Thyroid gland (tissue), 4 donors: ENCODE measurements at regions not wholly inside any gene's neighbourhood (a gene's known extent, or its start where the extent isn't known, plus 50 kb on each side); places are given as distances from the start of the nearest gene placed in this dataset.

Experiments used
- DNase-seq, 2 donors: peaks; one replicate each; pipeline ENCODE4 v3.0.0-alpha.2; 2019
- H3K27ac ChIP-seq, 3 donors: fragments of 200-600 bp; sonication (generic); 1 replicate in 2 of 3; 2 replicates in 1 of 3; pipeline ENCODE4 v1.5.1; 2016 to 2019; ENCODE audit warnings: mild to moderate bottlenecking in 1 of 3, moderate library complexity in 1 of 3
- H3K27me3 ChIP-seq: fragments of 200-600 bp; sonication (generic); one replicate; pipeline ENCODE4 v1.5.1; 2019
- H3K36me3 ChIP-seq, 2 donors: fragments of 200-600 bp; sonication (generic); one replicate each; pipeline ENCODE4 v1.5.1; 2016 to 2019
- H3K4me1 ChIP-seq, 2 donors: fragments of 200-600 bp; sonication (generic); one replicate each; pipeline ENCODE4 v1.5.1; 2017 to 2019
- H3K4me3 ChIP-seq, 3 donors: fragments of 200-600 bp; sonication (generic); replicated peaks in 1 of 3; 1 replicate in 2 of 3; 2 replicates in 1 of 3; pipeline ENCODE4 v1.5.1; 2016; ENCODE audit warnings: mild to moderate bottlenecking in 1 of 3
- H3K9me3 ChIP-seq: fragments of 200-600 bp; sonication (generic); one replicate; pipeline ENCODE4 v1.5.1; 2017
- POLR2A ChIP-seq, 2 donors: fragments of 450-650 bp; IDR thresholded peaks; one replicate each; pipeline ENCODE4 v1.6.1; 2017; ENCODE audit warnings: antibody characterized with exemption in 2 of 2, mild to moderate bottlenecking in 2 of 2, moderate library complexity in 1 of 2
- WGBS, 2 donors: methylation state at CpG; one replicate each; pipeline ENCODE4 v1.1.5; 2017; 5-methylcytosine and 5-hydroxymethylcytosine counted together
- intact Hi-C: fragments of 100-400 bp; cut with DNase I; formaldehyde crosslinking; loops from one replicate; pipeline ENCODE4 v1.15.1; 2023
- TF ChIP-seq, protein P1 (sequence below), 6 experiments: fragments of 200-600 bp in 3 of 6; fragments of 450-650 bp in 3 of 6; sonication (generic) in 3 of 6; IDR thresholded peaks; one replicate each; pipeline ENCODE4 v1.5.1; 2016 to 2019; ENCODE audit warnings: antibody characterized with exemption in 6 of 6, mild to moderate bottlenecking in 2 of 6, inconsistent platforms in 1 of 6, moderate library complexity in 1 of 6

DNA sequence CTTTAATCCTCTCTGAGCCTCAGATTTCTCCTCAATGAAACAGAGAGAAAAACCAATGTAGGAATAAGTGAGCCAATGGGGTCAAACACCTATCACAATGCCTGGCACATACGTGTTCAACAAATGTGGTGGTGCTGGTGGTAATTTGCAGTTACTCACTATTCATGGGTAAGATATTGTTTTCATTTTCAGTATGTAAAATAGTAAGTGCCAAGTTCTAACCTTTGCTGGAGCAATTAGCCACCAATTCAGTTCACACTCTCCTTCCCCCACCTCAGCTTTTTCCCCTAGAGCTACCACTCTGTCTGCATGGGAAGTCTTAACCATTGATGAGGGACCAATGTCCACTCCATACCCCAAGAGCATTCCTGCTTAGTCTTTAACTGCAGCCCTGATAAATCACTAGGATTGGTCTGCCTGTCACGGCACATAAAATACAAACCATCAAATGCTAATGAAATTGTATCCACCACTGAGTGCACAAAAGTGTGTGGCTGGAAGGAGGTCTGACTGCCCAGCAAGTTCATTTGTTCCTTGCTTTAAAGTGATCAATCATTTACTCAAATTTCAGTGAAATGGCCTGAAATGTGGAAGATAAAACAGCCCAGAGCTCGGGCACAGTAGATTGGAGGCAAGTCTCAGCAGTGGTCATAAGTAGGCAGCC is 187.4 kb upstream of the API5 start:
- 70 to 81% methylated on average over 3 of the region's 3 CpGs for WGBS, 2 donors
- intact Hi-C loops = no loop called here
- H3K4me1 ChIP-seq = no peaks in the 10 kb centered on the region
- H3K27me3 ChIP-seq = no peaks in the 10 kb centered on the region
- no peaks in the 10 kb centered on the region for H3K36me3 ChIP-seq
- H3K9me3 ChIP-seq = no peaks in the 10 kb centered on the region
- TF ChIP-seq POLR2A (IDR thresholded peaks at IDR 0.05) = no peak
- TF ChIP-seq, protein P1, sequence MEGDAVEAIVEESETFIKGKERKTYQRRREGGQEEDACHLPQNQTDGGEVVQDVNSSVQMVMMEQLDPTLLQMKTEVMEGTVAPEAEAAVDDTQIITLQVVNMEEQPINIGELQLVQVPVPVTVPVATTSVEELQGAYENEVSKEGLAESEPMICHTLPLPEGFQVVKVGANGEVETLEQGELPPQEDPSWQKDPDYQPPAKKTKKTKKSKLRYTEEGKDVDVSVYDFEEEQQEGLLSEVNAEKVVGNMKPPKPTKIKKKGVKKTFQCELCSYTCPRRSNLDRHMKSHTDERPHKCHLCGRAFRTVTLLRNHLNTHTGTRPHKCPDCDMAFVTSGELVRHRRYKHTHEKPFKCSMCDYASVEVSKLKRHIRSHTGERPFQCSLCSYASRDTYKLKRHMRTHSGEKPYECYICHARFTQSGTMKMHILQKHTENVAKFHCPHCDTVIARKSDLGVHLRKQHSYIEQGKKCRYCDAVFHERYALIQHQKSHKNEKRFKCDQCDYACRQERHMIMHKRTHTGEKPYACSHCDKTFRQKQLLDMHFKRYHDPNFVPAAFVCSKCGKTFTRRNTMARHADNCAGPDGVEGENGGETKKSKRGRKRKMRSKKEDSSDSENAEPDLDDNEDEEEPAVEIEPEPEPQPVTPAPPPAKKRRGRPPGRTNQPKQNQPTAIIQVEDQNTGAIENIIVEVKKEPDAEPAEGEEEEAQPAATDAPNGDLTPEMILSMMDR (IDR thresholded peaks at IDR 0.05) = no peak
- H3K27ac ChIP-seq = no peak overlapping the region
- H3K4me3 ChIP-seq = no peak overlapping the region
- DNase-seq = no peak

DNA sequence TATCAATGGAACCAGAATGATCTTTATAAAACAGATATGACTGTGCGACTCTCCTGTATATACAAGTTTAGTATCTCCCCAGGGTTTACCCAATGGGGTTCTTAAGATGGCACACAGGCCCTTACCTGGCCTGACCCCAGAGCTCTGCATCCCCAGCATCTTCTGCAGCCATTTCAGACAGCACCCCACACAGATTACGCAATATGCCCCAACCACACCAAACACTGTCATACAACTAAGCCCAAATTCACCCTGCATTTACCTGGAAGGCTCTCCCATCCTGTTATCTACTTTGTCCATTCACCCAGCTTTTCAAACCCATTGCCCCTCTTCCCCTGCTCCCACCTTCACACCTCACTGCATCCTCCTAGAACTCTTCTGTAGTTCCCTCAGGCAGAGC is 182.5 kb upstream of the API5 start:
- Histone ChIP-seq H3K27me3 (no peaks in the 10 kb centered on the region), H3K36me3 (no peaks in the 10 kb centered on the region), H3K4me3 (no peak overlapping the region), H3K9me3 (no peaks in the 10 kb centered on the region), H3K27ac (no peak overlapping the region), H3K4me1 (no peaks in the 10 kb centered on the region)
- intact Hi-C loops = no loop called here
- 90 to 96% methylated on average over 2 of the region's 2 CpGs for WGBS, 2 donors
- TF ChIP-seq, protein P1 (IDR thresholded peaks at IDR 0.05) = no peak
- TF ChIP-seq POLR2A (IDR thresholded peaks at IDR 0.05) = no peak
- DNase-seq = no peak

DNA sequence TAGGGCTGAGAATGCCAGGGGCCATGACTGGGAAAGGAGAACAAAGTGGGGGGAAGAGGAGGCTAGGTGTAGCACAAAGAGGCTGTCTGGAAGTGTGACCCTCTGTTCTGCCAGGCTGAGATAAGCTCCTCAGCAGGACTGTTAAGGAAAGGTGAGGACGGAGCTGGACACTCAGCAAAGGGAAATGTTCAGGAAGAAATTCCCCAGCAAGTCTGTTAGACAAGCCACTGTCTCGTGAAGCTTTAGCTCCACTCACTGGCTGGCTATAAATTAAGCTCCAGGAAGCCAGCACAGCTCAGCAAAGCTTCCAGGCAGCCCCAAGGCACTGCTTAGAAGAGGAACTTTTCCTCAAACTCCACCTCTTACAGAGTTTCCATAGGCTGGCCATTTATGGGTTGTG is 181.2 kb upstream of the API5 start:
- no peak for TF ChIP-seq POLR2A (IDR thresholded peaks at IDR 0.05)
- TF ChIP-seq, protein P1 (IDR thresholded peaks at IDR 0.05) = no peak
- H3K36me3 ChIP-seq = no peaks in the 10 kb centered on the region
- H3K27me3 ChIP-seq = no peaks in the 10 kb centered on the region
- intact Hi-C loops = no loop called here
- WGBS, 2 donors = 4 to 7% methylated on average over 2 of the region's 2 CpGs
- H3K9me3 ChIP-seq = no peaks in the 10 kb centered on the region
- no peak overlapping the region for H3K27ac ChIP-seq
- no peaks in the 10 kb centered on the region for H3K4me1 ChIP-seq
- H3K4me3 ChIP-seq = no peak overlapping the region
- DNase-seq = no peak

DNA sequence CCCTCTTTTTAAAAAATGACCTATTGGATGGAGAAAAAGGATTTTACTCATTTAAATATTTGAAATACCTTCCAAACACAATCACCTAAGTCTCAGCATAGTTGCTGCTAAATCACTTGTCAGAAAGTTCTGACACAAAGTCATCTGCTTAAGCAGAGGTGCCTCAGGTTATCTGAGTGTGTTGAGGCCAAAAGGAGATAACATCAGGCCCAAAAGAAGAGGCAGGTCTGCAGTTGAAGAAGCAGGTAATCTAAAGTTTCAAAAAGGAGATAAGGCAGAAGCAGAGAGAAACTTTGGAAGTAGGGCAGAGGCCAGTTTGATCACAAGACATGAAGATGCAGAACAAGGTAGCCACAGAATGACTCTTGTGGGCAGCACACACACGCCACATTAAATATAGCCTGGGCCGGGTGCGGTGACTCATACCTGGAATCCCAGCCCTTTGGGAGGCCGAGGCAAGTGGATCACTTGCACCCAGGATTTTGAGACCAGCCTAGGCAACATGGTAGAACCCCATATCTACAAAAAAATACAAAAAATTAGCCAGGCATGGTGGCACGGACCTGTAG is 175.7 kb upstream of the API5 start:
- Histone ChIP-seq H3K9me3 (no peaks in the 10 kb centered on the region), H3K36me3 (no peaks in the 10 kb centered on the region), H3K4me1 (no peaks in the 10 kb centered on the region), H3K4me3 (no peak overlapping the region), H3K27ac (no peak overlapping the region), H3K27me3 (no peaks in the 10 kb centered on the region)
- DNase-seq = no peak
- intact Hi-C loops = no loop called here
- WGBS, 2 donors = 83 to 90% methylated on average over 5 of the region's 5 CpGs
- TF ChIP-seq POLR2A (IDR thresholded peaks at IDR 0.05) = no peak
- TF ChIP-seq, protein P1 (IDR thresholded peaks at IDR 0.05) = no peak

DNA sequence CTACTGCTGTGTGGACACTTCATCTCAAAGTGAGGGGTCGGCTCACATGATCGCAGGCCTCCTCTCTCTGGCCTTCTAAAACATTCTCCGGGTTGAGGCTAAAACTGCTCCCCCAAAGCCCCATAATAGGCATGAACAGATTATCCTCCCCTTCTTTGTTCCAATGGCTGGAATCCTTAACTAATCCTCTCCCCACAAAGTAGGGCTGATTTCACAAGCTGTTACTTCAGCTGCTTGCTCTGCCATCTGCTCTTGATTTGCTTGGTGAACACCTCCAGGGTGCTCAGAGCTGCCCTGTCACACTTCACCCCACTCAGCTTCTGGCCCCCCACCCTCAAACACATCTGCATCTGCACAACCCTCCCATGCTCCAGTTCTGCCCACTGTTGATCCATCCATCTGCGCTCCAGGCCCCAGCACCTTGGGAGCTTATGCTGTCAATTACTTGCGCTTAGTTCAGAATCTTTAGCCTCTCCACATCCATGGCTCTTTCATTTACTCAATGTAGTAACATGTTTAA is 173.1 kb upstream of the API5 start:
- H3K36me3 ChIP-seq = no peaks in the 10 kb centered on the region
- DNase-seq = no peak
- no peaks in the 10 kb centered on the region for H3K27me3 ChIP-seq
- H3K4me3 ChIP-seq = no peak overlapping the region
- intact Hi-C loops = no loop called here
- no peaks in the 10 kb centered on the region for H3K4me1 ChIP-seq
- TF ChIP-seq POLR2A (IDR thresholded peaks at IDR 0.05) = no peak
- TF ChIP-seq, protein P1 (IDR thresholded peaks at IDR 0.05) = no peak
- WGBS, 2 donors = 91 to 97% methylated on average over 5 of the region's 5 CpGs
- H3K27ac ChIP-seq = no peak overlapping the region
- H3K9me3 ChIP-seq = no peaks in the 10 kb centered on the region
